ENCODE measurements at regions not wholly inside any gene's neighbourhood (a gene's known extent, or its start where the extent isn't known, plus 50 kb on each side); places are given as distances from the start of the nearest gene placed in this dataset.

GRCh38 chr3:180825964-180826363 lies 86.5 kb upstream of the FXR1 start:
- TF ChIP-seq POLR2A (IDR thresholded peaks at IDR 0.05; ENCODE audit: low read depth), result no peak
- TF ChIP-seq CTCF (IDR thresholded peaks at IDR 0.05), result no peak
- TF ChIP-seq POLR2AphosphoS5 (IDR thresholded peaks at IDR 0.05), result no peak
- no peak for TF ChIP-seq EP300 (IDR thresholded peaks at IDR 0.05)
